Endothelial cell (in vitro differentiated cells): ENCODE measurements at regions not wholly inside any gene's neighbourhood (a gene's known extent, or its start where the extent isn't known, plus 50 kb on each side); places are given as distances from the start of the nearest gene placed in this dataset.
"Not testable (repeated sequence)": the region's sequence is repeated elsewhere in the genome, so short reads cannot be mapped to it uniquely, and the experiment has no call there.

Source experiments
- DNase-seq: peaks from one replicate; pipeline ENCODE4 v3.0.0; 2021; ENCODE audit warnings: low spot score
- H3K27ac Mint-ChIP-seq: one replicate; pipeline ENCODE4 v1.8.0; 2021; ENCODE audit warnings: mixed read lengths, inconsistent platforms; ENCODE audit not compliant: unreplicated experiment
- H3K27me3 Mint-ChIP-seq: one replicate; pipeline ENCODE4 v1.8.0; 2021; ENCODE audit warnings: mild to moderate bottlenecking, moderate library complexity, mixed read lengths, inconsistent platforms; ENCODE audit not compliant: unreplicated experiment
- H3K36me3 Mint-ChIP-seq: one replicate; pipeline ENCODE4 v1.8.0; 2021; ENCODE audit warnings: mild to moderate bottlenecking, low read depth, mixed read lengths, inconsistent platforms; ENCODE audit not compliant: unreplicated experiment
- H3K4me1 Mint-ChIP-seq: one replicate; pipeline ENCODE4 v1.8.0; 2021; ENCODE audit warnings: mild to moderate bottlenecking, mixed read lengths, inconsistent platforms; ENCODE audit not compliant: unreplicated experiment
- H3K4me3 Mint-ChIP-seq: one replicate; pipeline ENCODE4 v1.8.0; 2021; ENCODE audit warnings: mild to moderate bottlenecking, mixed read lengths, inconsistent platforms; ENCODE audit not compliant: unreplicated experiment
- H3K9me3 Mint-ChIP-seq: one replicate; pipeline ENCODE4 v1.8.0; 2021; ENCODE audit warnings: mixed read lengths, inconsistent platforms; ENCODE audit not compliant: unreplicated experiment
- CTCF ChIP-seq: fragments of 200-600 bp; sonication (generic); IDR thresholded peaks from one replicate; pipeline ENCODE4 v1.5.0; 2021; ENCODE audit warnings: antibody characterized with exemption; ENCODE audit not compliant: unreplicated experiment

GRCh38 chr6:3614918-3615317, 136.6 kb downstream of the PXDC1 start:
- H3K4me1 Mint-ChIP-seq: peaks cover 10% of the 10 kb centered on the region
- no peak overlapping the region for H3K27ac Mint-ChIP-seq
- H3K27me3 Mint-ChIP-seq: peaks cover 4% of the 10 kb centered on the region
- no peak overlapping the region for H3K4me3 Mint-ChIP-seq
- DNase-seq: no peak
- H3K9me3 Mint-ChIP-seq: no peaks in the 10 kb centered on the region
- no peak for TF ChIP-seq CTCF
- no peaks in the 10 kb centered on the region for H3K36me3 Mint-ChIP-seq

GRCh38 chr6:3613565-3613964, 137.9 kb downstream of the PXDC1 start:
- Mint-ChIP-seq H3K4me1 (peaks cover 13% of the 10 kb centered on the region), H3K27ac (peak overlapping the region; percentile 13)
- not testable (repeated sequence) for H3K36me3 Mint-ChIP-seq, H3K9me3 Mint-ChIP-seq, H3K4me3 Mint-ChIP-seq, DNase-seq, H3K27me3 Mint-ChIP-seq

- H3K36me3 Mint-ChIP-seq: no peaks in the 10 kb centered on the region
- peaks cover 13% of the 10 kb centered on the region for H3K4me1 Mint-ChIP-seq
- no peak for DNase-seq
- H3K27ac Mint-ChIP-seq: no peak overlapping the region
- peaks cover 4% of the 10 kb centered on the region for H3K27me3 Mint-ChIP-seq
- no peak overlapping the region for H3K4me3 Mint-ChIP-seq
- H3K9me3 Mint-ChIP-seq: no peaks in the 10 kb centered on the region
- TF ChIP-seq CTCF: no peak
Observed at GRCh38 chr6:3612341-3613041, 139.0 kb downstream of the PXDC1 start.

GRCh38 chr6:3610921-3611320, 140.6 kb downstream of the PXDC1 start:
- no peaks in the 10 kb centered on the region for H3K9me3 Mint-ChIP-seq
- H3K27ac Mint-ChIP-seq: no peak overlapping the region
- H3K4me1 Mint-ChIP-seq: peaks cover 13% of the 10 kb centered on the region
- peaks cover 4% of the 10 kb centered on the region for H3K27me3 Mint-ChIP-seq
- no peak for DNase-seq
- no peaks in the 10 kb centered on the region for H3K36me3 Mint-ChIP-seq
- no peak overlapping the region for H3K4me3 Mint-ChIP-seq
- no peak for TF ChIP-seq CTCF

- TF ChIP-seq CTCF: no peak
- H3K27me3 Mint-ChIP-seq: peaks cover 4% of the 10 kb centered on the region
- H3K4me3 Mint-ChIP-seq: no peak overlapping the region
- peaks cover 13% of the 10 kb centered on the region for H3K4me1 Mint-ChIP-seq
- H3K9me3 Mint-ChIP-seq: no peaks in the 10 kb centered on the region
- H3K36me3 Mint-ChIP-seq: no peaks in the 10 kb centered on the region
- H3K27ac Mint-ChIP-seq: no peak overlapping the region
- no peak for DNase-seq
Observed at GRCh38 chr6:3610206-3610605, 141.3 kb downstream of the PXDC1 start.
